HepG2 (cell line): ENCODE measurements at regions not wholly inside any gene's neighbourhood (a gene's known extent, or its start where the extent isn't known, plus 50 kb on each side); places are given as distances from the start of the nearest gene placed in this dataset.

Experiments
- ATAC-seq: fragments of 200-7000 bp; cut with Tn5 transposase; 3 replicates; pipeline ENCODE4 v1.9.1; 2020; ENCODE audit warnings: mild to moderate bottlenecking, moderate library complexity
- BruUV-seq: library from RNA; stranded (reverse); fragments of 400-500 nt; replicated peaks from 2 replicates; lab custom pipeline; 2021; lab: Mats Ljungman, UMichigan
- CTCF ChIA-PET: fragments of 300-600 bp; formaldehyde crosslinking; extraction: SDS; loops from one replicate; lab custom pipeline; 2021; ENCODE audit warnings: low total read pairs, inconsistent platforms, low intra/inter-chr PET ratio; lab: Yijun Ruan, JAX
- POLR2A ChIA-PET: fragments of 350-600 bp; sonication (Branson Sonifier 250); formaldehyde crosslinking; loops from one replicate; lab custom pipeline; 2020; ENCODE audit warnings: antibody characterized with exemption, inconsistent platforms; lab: Yijun Ruan, JAX
- DNase-seq: peaks from one replicate; pipeline ENCODE4 v3.0.0-alpha.2; 2015; ENCODE audit warnings: low spot score
- FAIRE-seq: peaks from 3 replicates; lab custom pipeline; 2011; peaks lifted over from hg19 to GRCh38; lab: Jason Lieb, UNC
- H2AFZ ChIP-seq: one replicate; pipeline ENCODE4 v1.6.1; 2011; ENCODE audit warnings: low read length, inconsistent platforms
- H3K27ac ChIP-seq: fragments of 300-600 bp; 3 replicates; pipeline ENCODE4 v1.8.0; 2011; ENCODE audit warnings: mixed run types, mild to moderate bottlenecking, mixed read lengths, low read length, inconsistent platforms; ENCODE audit not compliant: insufficient read depth; ENCODE audit errors: extremely low read length
- H3K27me3 ChIP-seq, 2 experiments: fragments of 200-600 bp in 1 of 2; 2 replicates in 1 of 2; 3 replicates in 1 of 2; pipeline versions ENCODE4 v1.6.0 to v1.8.0; 2011; ENCODE audit warnings: low read length in 2 of 2, mild to moderate bottlenecking in 2 of 2, moderate library complexity in 2 of 2, inconsistent platforms in 1 of 2; ENCODE audit not compliant: insufficient read depth in 2 of 2, control insufficient read depth in 1 of 2
- H3K36me3 ChIP-seq, 2 experiments: fragments of 200-600 bp in 1 of 2; replicated peaks in 1 of 2; 2 replicates in 1 of 2; 3 replicates in 1 of 2; pipeline versions ENCODE4 v1.5.1 to v1.8.0; 2011; ENCODE audit warnings: low read length in 2 of 2, inconsistent platforms in 1 of 2; ENCODE audit not compliant: insufficient read depth in 2 of 2, control insufficient read depth in 1 of 2
- H3K4me1 ChIP-seq: 2 replicates; pipeline ENCODE4 v1.5.1; 2012; ENCODE audit warnings: low read length, inconsistent platforms; ENCODE audit not compliant: insufficient read depth
- H3K4me2 ChIP-seq: 2 replicates; pipeline ENCODE4 v1.6.0; 2011; ENCODE audit warnings: low read depth, low read length, inconsistent platforms
- H3K4me3 ChIP-seq, 3 experiments: fragments of 200-600 bp in 1 of 3; sonication (generic), shearing (Covaris generic) in 1 of 3; replicated peaks in 1 of 3; 2 replicates each; pipeline ENCODE4 v1.5.1; 2011 to 2016; ENCODE audit warnings: low read length in 3 of 3, inconsistent platforms in 2 of 3, low read depth in 2 of 3, mild to moderate bottlenecking in 2 of 3, control low read depth in 1 of 3, mixed read lengths in 1 of 3; ENCODE audit not compliant: insufficient read depth in 1 of 3
- H3K79me2 ChIP-seq: one replicate; pipeline ENCODE4 v1.6.1; 2011; ENCODE audit warnings: low read length, inconsistent platforms; ENCODE audit not compliant: insufficient read depth
- H3K9ac ChIP-seq: 2 replicates; pipeline ENCODE4 v1.6.0; 2011; ENCODE audit warnings: mild to moderate bottlenecking, low read depth, low read length, inconsistent platforms; ENCODE audit not compliant: insufficient read depth
- H3K9me3 ChIP-seq: 2 replicates; pipeline ENCODE4 v1.5.1; 2012; ENCODE audit warnings: mild to moderate bottlenecking, low read length
- H4K20me1 ChIP-seq: 2 replicates; pipeline ENCODE4 v1.6.0; 2011; ENCODE audit warnings: inconsistent platforms, mild to moderate bottlenecking, low read length, moderate library complexity; ENCODE audit not compliant: insufficient read depth
- EP300 ChIP-seq, 3 experiments: sonication (generic) in 1 of 3; formaldehyde crosslinking in 1 of 3; IDR thresholded peaks; 2 replicates each; pipeline versions ENCODE4 v1.5.1 to v1.6.1; 2011 to 2020; ENCODE audit warnings: low read depth in 2 of 3, low read length in 2 of 3, borderline replicate concordance in 1 of 3, improper control_type of control experiment in 1 of 3, mild to moderate bottlenecking in 1 of 3, missing genetic modification reagents in 1 of 3, moderate library complexity in 1 of 3
- PPARG ChIP-seq: conservative IDR thresholded peaks from 2 replicates; pipeline ENCODE4 v1.6.1; 2016; ENCODE audit warnings: missing biosample characterization, missing genetic modification reagents
- PTBP1 ChIP-seq: fragments of 200-400 bp; formaldehyde crosslinking; IDR thresholded peaks from 2 replicates; pipeline ENCODE4 v1.6.1; 2018; ENCODE audit warnings: low read length, low read depth; ENCODE audit not compliant: poor library complexity, severe bottlenecking
- SALL1 ChIP-seq: sonication (generic); formaldehyde crosslinking; IDR thresholded peaks from 2 replicates; pipeline ENCODE4 v1.8.0; 2022; ENCODE audit warnings: mild to moderate bottlenecking, missing genetic modification reagents
- ZMYM4 ChIP-seq: sonication (generic); formaldehyde crosslinking; IDR thresholded peaks from 2 replicates; pipeline ENCODE4 v1.8.1; 2023; ENCODE audit warnings: mild to moderate bottlenecking, missing genetic modification reagents
- ZNF124 ChIP-seq: sonication (generic); formaldehyde crosslinking; IDR thresholded peaks from 2 replicates; pipeline ENCODE4 v1.4.0; 2020; ENCODE audit warnings: missing genetic modification reagents
- ZNF138 ChIP-seq: sonication (generic); formaldehyde crosslinking; IDR thresholded peaks from 2 replicates; pipeline ENCODE4 v1.5.0; 2020; ENCODE audit warnings: mild to moderate bottlenecking, low read depth, missing genetic modification reagents
- ZNF496 ChIP-seq: sonication (generic); formaldehyde crosslinking; IDR thresholded peaks from 2 replicates; pipeline ENCODE4 v1.8.1; 2023; ENCODE audit warnings: mild to moderate bottlenecking, moderate library complexity, missing genetic modification reagents; ENCODE audit not compliant: insufficient replicate concordance
- WGBS: methylation state at CpG from one replicate; pipeline ENCODE4 v1.1.6; 2017; ENCODE audit warnings: low lambda C conversion rate; 5-methylcytosine and 5-hydroxymethylcytosine counted together
- in situ Hi-C: cut with HindIII; loops from 2 replicates; pipeline ENCODE4 v1.10.0; 2017; ENCODE audit warnings: low pct_unique_long_range_greater_than_20kb; ENCODE audit not compliant: extremely low pct_ligation_motif_present
- intact Hi-C: fragments of 100-400 bp; cut with micrococcal nuclease; formaldehyde crosslinking; loops from one replicate; pipeline ENCODE4 v1.10.0; 2022; ENCODE audit not compliant: unreplicated experiment
- TF ChIP-seq, protein P1 (sequence below): sonication (generic); formaldehyde crosslinking; conservative IDR thresholded peaks from 2 replicates; pipeline ENCODE4 v1.5.0; 2020; ENCODE audit warnings: missing genetic modification reagents
- TF ChIP-seq, protein P2 (sequence below): sonication (generic); formaldehyde crosslinking; IDR thresholded peaks from 2 replicates; pipeline ENCODE4 v1.4.0; 2020; ENCODE audit warnings: mild to moderate bottlenecking, missing genetic modification reagents

DNA sequence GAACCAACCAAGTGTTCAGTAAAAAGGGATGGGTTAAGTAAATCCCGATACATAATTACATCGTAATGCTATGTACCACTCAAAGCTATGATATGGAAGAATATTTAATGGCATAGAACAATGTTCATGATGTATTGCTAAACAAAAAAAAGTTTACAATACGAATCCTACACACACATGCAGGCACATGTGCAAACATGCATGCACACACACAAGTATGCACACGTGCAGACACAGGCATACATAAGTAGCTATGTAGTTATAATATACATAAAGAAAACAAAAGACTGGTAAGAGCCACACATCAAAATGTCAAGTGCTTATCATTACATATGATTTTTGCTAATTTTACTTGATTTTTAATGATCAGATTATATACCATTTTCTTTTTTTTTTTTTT is 74.2 kb downstream of the ARRDC4 start:
- Histone ChIP-seq H4K20me1 (no peaks in the 10 kb centered on the region), H3K4me1 (no peaks in the 10 kb centered on the region; the same call in 1 of the 2 replicates), H3K9me3 (no peaks in the 10 kb centered on the region), H3K4me3 (no peak overlapping the region), H3K27ac (no peak overlapping the region), H3K79me2 (no peaks in the 10 kb centered on the region), H3K27me3 (no peaks in the 10 kb centered on the region; a peak in 1 of 5 replicates), H2AFZ (no peak overlapping the region), H3K4me2 (no peak overlapping the region), H3K36me3 (no peaks in the 10 kb centered on the region), H3K9ac (no peak overlapping the region)
- no peak for FAIRE-seq
- TF ChIP-seq PPARG (no peak), ZNF496 (no peak), ZNF138 (CRISPR knock-in tag) (no peak), SALL1 (CRISPR knock-in tag) (no peak), PTBP1 (no peak), ZNF124 (CRISPR knock-in tag) (no peak), ZMYM4 (CRISPR knock-in tag) (no peak), EP300 (IDR thresholded peaks at IDR 0.05; ENCODE audit: low read depth in 2 of 2, low read length in 2 of 2) (no peak), EP300 (CRISPR knock-in tag; IDR thresholded peaks at IDR 0.05; ENCODE audit: borderline replicate concordance) (no peak)
- TF ChIP-seq, protein P1, sequence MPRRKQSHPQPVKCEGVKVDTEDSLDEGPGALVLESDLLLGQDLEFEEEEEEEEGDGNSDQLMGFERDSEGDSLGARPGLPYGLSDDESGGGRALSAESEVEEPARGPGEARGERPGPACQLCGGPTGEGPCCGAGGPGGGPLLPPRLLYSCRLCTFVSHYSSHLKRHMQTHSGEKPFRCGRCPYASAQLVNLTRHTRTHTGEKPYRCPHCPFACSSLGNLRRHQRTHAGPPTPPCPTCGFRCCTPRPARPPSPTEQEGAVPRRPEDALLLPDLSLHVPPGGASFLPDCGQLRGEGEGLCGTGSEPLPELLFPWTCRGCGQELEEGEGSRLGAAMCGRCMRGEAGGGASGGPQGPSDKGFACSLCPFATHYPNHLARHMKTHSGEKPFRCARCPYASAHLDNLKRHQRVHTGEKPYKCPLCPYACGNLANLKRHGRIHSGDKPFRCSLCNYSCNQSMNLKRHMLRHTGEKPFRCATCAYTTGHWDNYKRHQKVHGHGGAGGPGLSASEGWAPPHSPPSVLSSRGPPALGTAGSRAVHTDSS = no peak
- TF ChIP-seq, protein P2, sequence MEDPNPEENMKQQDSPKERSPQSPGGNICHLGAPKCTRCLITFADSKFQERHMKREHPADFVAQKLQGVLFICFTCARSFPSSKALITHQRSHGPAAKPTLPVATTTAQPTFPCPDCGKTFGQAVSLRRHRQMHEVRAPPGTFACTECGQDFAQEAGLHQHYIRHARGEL (CRISPR knock-in tag) = no peak
- intact Hi-C loops (no loop called here), in situ Hi-C loops (no loop called here)
- POLR2A ChIA-PET = no interaction called here
- CTCF ChIA-PET = no interaction called here
- BruUV-seq = no TSS peak
- 65% methylated on average over 4 of the region's 4 CpGs for WGBS
- no peak for ATAC-seq
- no peak for DNase-seq
